Stimulated activated CD8-positive, alpha-beta memory T cell treated with anti-CD3 and anti-CD28 coated beads, Interleukin-4, amount 100 ng/mL, for 1 hour (primary cell): ENCODE measurements at regions not wholly inside any gene's neighbourhood (a gene's known extent, or its start where the extent isn't known, plus 50 kb on each side); places are given as distances from the start of the nearest gene placed in this dataset.

Source experiments
- DNase-seq, 2 donors: peaks; one replicate each; pipeline ENCODE4 v3.0.0-alpha.2; 2020; ENCODE audit warnings: low read depth in 2 of 2, low spot score in 1 of 2

DNA sequence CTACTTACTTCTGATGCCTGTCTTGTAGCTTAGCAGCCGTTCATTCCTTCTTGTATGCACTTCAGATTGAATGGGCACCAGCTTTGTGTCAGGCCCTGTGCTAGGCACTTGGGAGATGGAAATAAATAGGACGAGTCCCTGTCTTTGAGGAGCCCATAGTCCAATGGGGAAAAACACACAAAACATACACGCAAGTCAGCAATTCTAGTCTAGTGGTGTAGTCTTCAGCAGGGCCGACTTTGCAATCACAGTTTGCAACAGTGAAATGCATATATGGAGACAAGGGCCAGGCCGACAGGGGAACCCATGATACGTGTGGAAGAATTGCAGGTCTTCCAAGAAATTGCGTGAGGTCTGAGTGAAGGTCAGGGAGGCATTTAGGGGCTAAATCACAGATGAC is 262.6 kb downstream of the MAF start:
- no peak for DNase-seq

DNA sequence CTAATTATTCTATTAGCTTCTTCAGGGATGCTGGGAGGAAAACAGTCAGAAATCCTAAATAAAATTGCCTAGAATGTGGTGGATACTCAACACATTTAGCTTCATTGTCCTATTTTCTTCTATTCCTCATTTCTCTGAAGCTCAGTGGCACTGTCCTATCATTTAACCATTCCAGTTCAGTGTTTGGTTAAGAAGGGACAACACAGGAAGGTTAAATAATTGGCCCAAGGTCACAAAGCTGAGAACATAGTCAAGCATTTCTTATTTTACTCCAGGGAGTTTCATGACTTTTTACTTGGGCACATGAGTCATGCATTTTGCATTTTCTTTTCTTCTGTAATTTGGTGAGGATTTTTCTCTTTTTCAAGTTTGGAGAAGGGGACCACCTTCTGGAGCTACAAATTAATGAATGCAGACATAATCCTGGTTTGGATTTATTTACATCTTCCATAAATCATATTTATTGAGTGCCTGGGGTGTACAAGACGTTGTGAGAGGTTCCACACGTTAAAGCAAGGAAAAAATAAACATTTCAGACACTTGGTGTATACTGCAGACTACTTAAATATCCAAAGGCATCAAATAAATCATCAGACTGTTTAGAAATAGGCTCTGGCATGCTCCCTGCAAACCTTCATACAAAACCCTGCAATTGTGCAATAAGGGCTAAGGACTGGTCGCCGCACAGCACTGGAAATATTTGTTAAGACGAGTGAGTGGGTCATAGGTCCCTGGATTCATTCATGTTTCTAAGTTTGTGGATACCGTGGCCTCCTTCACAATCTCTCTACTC is 263.9 kb downstream of the MAF start:
- no peak for DNase-seq

GRCh38 chr16:79334127-79334526 is 266.4 kb downstream of the MAF start:
- no peak for DNase-seq

- no peak for DNase-seq
Observed at GRCh38 chr16:79331066-79331465, 269.5 kb downstream of the MAF start.

GRCh38 chr16:79329967-79330366 is 270.6 kb downstream of the MAF start:
- DNase-seq, result no peak

DNA sequence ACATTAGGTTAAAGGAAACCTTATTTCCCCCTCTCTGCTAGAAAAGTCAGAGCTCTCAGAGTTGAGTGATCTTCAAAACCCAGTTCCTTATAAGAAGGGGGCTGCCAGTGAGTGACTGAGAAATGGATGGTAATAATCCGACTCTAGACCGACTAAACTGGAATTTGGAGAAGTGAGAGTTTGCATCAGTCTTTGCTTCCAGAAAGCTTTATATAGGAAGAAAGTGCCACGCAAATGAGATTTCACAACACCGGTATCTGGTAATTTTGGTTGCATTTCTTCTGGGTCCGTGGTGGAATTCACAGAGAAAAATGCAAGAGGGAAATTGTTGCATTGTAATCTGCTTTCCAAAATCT is 271.4 kb downstream of the MAF start:
- DNase-seq, result no peak

- DNase-seq, result no peak
Observed at GRCh38 chr16:79328402-79329165, 272.0 kb downstream of the MAF start.

DNA sequence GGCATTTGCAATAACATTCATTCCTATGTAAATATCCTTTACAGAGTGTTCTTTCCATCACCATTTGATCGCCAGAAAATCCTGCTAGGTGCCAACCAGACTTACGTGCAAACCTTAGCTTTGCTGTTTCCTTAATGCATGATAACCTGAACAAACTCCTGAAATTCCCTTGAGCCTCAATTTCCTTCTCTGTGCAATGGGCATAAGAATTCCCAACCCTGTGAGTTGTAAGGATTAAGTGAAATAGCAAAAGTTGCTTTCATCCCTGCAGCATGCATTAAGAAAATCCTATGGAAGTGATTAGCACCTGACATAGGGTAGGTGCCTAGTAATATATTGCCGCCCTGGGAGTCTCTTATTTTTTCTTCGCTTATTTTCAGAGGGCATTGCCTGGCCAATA is 272.7 kb downstream of the MAF start:
- no peak for DNase-seq

DNA sequence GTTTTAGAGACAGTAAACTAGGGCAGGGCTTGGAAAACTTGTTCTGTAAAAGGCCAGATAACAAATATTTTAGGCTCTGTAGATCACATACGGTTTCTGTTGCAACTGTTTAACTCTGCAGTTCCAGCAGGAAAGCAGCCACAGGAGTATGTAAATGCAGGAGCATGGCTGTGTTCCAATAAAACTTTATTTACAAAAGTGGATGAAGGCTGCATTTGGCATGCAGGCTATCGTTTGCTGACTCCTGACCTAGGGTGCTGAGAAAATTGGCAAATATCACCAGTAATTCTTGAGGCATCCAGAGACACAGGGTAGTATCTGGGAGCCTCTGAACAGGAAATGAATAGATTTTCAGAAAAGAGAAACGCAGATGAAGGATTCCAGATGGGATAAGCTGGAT is 274.0 kb downstream of the MAF start:
- DNase-seq, result no peak

DNA sequence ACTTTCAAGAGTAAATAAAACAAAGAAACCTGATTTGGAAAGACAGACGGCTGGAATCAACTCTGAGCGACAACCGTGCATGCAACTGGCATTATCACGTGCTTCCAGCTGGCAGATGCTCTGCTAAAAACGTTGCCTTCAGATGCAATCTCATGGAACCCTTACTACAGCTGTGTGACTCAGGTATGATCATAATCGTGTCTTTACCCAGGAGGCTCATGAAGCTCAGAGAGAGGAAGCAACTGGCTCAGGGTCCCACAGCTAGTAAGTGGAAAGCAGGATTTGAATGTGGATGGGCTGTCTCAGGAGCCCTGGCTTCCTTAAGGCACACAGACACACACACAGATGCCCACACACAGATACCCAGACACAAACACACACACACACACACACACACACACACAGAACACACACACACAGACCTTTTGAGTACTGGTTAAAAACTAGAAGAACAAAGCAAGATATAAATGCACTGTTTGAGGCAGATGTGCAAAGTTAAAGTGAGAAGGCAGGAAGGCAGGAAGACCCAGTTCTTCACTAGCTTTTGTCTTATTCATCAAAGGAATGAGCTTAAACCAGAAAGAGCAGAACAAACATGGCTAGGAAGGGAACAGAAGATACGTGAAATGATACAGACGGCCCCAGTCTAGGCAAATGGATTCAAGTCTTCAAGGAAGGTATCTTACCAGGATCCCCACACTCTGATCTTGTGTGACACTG is 275.2 kb downstream of the MAF start:
- DNase-seq, result no peak

GRCh38 chr16:79320956-79321355 is 279.6 kb downstream of the MAF start:
- DNase-seq, result no peak

GRCh38 chr16:79318143-79318899 is 282.2 kb downstream of the MAF start:
- DNase-seq, result no peak

DNA sequence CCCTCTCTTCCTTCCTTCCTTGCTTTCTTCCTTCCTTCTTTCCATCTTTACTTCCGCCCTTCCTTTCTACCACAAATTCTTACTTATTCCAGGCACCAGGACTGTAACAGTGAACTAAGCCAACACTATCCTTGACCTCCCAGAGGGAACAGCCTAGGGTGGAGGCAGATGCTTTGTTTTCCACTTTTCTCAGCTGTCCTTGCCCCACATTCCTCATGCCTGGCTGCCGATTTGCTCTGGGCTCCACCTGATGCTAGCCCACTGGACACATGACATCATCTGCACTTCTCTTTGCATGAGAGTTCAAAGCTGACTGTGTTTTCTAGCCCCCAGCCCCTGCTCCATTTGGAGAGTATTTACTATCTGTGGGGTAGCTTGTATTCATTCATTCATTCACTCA is 283.0 kb downstream of the MAF start:
- DNase-seq, result no peak

DNA sequence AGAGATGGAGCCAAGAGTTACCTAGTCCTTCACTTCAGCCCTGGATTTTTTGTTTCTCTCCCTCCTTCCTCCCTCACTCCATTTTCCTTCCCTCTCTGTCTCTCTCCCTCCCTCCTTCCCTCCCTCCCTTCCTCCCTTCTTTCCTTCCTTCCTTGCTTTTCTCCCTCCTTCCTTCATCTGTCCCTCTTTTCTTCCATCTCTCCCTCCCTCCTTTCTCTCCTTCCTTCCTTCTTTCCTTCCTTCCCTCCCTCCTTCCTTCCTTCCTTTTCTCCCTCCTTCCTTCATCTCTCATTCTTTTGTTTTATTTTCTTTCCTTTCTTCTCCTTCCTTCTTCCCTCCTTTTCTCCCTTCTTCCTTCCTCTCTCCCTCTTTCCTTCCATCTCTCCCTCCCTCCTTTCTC is 283.5 kb downstream of the MAF start:
- DNase-seq, result no peak

GRCh38 chr16:79316004-79316458 is 284.5 kb downstream of the MAF start:
- DNase-seq, result no peak

GRCh38 chr16:79312502-79312901 is 288.0 kb downstream of the MAF start:
- no peak for DNase-seq

DNA sequence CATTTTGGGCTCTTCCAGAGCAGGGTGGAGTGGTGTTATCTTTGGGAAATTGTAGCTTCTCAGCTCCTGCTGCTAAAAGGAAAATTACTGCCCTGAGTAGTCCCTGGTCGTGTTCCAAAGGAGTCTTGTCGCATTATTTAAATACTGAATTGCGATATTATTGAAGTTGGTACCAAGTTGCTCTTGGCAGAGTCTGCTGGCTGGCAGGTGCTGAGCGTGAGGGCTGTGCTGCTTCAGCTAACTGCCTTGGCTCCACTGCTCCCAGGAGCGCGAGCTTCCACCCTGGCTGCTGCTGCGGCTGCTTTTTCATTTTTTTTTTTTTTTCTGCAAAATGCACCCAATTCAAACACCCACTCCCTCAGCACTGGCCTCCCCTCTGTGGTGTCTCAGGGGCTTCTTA is 289.8 kb downstream of the MAF start:
- no peak for DNase-seq

GRCh38 chr16:79309606-79310005 is 290.9 kb downstream of the MAF start:
- DNase-seq, result no peak

DNA sequence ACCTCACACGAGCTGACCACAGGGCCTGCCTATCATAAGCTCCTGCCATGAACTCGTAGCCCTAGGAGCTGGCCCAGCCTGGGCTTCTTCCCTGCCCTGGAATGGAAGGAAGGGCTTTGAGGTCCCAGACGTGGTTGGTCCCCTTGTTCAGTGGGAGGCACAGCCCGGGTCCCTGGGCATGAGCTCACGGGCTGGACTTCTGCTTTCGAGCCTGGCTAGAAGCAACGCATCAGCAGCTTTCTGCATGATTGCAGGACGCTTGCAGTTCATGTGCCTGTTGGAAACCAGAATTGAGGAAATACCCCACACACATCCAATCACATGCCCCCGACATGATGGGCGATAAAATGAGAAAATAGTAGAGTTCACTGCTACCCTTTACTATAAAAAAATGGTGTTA is 293.3 kb downstream of the MAF start:
- DNase-seq, result no peak

- no peak for DNase-seq
Observed at GRCh38 chr16:79305074-79305473, 295.5 kb downstream of the MAF start.

GRCh38 chr16:79303959-79304387 is 296.6 kb downstream of the MAF start:
- DNase-seq, result no peak
